D721Med (cell line): ENCODE measurements at regions not wholly inside any gene's neighbourhood (a gene's known extent, or its start where the extent isn't known, plus 50 kb on each side); places are given as distances from the start of the nearest gene placed in this dataset.
A peak's percentile ranks its signal among the peaks of the same experiment; 100 is the strongest.

Source experiments
- DNase-seq: peaks from one replicate; pipeline ENCODE4 v3.0.0; 2011; ENCODE audit warnings: low spot score; ENCODE audit not compliant: insufficient read length
- FAIRE-seq: peaks from 2 replicates; lab custom pipeline; 2011; peaks lifted over from hg19 to GRCh38; lab: Jason Lieb, UNC
- TF ChIP-seq, protein P1 (sequence below): IDR thresholded peaks from 2 replicates; pipeline ENCODE4 v1.5.1; 2012; ENCODE audit warnings: mild to moderate bottlenecking, control low read depth; ENCODE audit not compliant: insufficient read depth; ENCODE audit errors: missing control alignments

DNA sequence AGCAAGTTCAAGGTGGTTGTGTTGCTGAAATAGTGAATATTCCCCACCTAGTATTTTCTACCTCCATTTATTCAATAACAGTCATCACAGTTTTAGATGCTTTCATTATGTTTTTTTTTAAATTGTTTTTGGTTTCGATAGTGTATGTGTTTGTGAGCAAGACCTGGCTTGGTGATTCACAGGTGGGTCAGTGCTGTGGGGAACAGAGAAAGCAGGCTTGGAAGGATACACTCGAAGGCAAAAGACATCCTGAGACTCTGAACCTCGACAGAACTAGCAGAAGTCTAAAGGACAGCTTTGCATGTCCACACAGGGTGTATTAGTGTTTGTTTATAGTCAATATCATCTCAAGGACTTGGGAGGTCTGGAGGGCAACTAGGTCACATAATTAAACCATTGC is 551.5 kb downstream of the RIT2 start:
- no peak for FAIRE-seq
- TF ChIP-seq, protein P1, sequence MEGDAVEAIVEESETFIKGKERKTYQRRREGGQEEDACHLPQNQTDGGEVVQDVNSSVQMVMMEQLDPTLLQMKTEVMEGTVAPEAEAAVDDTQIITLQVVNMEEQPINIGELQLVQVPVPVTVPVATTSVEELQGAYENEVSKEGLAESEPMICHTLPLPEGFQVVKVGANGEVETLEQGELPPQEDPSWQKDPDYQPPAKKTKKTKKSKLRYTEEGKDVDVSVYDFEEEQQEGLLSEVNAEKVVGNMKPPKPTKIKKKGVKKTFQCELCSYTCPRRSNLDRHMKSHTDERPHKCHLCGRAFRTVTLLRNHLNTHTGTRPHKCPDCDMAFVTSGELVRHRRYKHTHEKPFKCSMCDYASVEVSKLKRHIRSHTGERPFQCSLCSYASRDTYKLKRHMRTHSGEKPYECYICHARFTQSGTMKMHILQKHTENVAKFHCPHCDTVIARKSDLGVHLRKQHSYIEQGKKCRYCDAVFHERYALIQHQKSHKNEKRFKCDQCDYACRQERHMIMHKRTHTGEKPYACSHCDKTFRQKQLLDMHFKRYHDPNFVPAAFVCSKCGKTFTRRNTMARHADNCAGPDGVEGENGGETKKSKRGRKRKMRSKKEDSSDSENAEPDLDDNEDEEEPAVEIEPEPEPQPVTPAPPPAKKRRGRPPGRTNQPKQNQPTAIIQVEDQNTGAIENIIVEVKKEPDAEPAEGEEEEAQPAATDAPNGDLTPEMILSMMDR: no peak
- no peak for DNase-seq

DNA sequence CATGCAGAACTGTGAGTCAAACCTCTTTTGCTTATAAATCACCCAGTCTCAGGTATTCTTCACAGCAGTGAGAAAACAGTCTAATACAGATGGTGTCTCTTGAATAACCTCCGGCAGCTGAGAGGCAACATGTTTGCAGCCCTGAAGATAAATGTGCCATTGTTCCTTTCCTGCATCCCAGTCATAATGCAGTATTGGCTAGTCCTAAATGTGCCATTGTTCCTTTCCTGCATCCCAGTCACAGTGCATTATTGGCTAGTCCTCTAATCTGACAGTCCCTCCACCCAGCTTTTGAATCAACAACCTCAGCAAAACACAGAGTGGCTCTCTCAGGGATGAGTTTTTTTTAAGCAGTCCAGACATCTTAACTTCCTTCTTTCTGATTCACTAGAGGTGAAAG is 550.7 kb downstream of the RIT2 start:
- peak; percentile 70 for FAIRE-seq
- TF ChIP-seq, protein P1: no peak
- DNase-seq: no peak

DNA sequence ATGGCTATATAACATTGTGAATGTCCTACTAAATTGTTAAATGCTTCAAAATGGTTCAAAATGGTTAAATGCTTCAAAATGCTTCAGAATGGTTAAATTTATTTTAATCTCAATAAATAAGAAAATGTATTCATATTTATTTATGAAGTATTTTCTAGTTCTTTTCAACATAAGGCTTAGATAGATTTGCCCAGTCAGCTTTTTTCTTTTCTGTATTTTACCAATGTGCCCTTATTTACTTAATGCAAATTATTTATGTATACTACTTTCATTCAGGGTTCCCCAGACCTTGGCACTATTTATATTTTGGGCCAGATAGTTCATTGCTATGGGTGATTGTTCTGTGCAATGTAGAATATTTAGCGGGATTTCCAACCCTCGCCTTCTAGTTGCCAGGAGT is 546.7 kb downstream of the RIT2 start:
- FAIRE-seq: no peak
- TF ChIP-seq, protein P1: no peak

DNA sequence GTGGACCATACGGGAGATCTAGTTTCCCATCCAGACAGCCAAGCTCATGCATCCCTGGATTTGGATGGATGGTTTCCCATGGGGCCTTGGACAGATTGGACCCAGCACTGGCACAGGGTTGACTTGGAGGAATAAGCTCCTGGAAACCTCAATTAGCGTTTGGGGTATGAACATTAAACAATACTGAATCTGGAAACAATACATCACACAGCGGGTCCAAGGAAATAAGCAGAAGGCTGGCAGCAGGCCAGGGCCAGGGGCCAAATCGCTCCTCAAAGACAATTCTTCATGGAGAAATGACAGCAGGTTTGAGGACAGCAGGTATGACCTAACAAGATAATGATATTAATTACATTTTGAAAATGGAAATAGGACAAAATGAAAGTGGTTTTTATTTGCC is 540.6 kb downstream of the RIT2 start:
- FAIRE-seq: no peak
- TF ChIP-seq, protein P1: no peak
- no peak for DNase-seq

More for the DNA sequence above, 546.7 kb downstream of the RIT2 start:
- DNase-seq: no peak

DNA sequence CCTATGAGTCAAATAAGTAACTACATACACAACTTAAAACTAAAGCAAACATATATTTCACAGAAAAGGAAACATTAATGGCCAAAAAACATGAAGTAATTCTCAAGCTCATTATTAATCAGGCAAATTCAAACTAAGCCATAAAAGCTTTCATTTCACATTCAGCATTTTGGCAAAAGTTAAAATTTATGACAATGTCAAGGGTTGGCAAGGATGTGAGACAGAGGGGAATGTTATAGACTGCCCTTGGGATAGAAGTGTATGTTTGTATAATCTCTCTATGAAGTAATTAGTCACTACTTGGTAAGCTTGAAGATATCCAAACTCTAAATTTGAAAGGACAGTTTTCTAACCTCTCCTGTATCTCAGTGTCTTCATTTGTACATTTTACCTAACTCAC is 539.4 kb downstream of the RIT2 start:
- FAIRE-seq (peak; percentile 95), DNase-seq (no peak)
- TF ChIP-seq, protein P1: no peak

DNA sequence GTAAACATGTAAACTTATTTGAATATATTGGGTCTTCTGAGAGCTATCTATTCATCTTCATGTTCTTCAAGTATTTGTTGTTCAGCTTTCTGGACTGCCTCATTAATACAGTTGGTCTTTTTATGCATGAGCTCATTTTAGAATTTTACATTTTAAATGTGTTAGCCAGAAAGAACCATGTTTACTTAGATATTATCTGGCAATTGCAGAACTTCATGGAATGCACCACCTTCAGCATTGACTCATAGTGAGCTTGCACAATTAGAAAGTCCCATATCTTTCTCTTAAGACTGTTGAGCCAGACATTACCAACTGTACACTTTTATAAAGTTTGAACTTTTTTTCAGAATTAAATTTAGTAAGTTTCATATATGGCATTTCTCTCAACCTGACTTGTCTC is 536.7 kb downstream of the RIT2 start:
- FAIRE-seq: peak; percentile 41
- TF ChIP-seq, protein P1: no peak
- no peak for DNase-seq

DNA sequence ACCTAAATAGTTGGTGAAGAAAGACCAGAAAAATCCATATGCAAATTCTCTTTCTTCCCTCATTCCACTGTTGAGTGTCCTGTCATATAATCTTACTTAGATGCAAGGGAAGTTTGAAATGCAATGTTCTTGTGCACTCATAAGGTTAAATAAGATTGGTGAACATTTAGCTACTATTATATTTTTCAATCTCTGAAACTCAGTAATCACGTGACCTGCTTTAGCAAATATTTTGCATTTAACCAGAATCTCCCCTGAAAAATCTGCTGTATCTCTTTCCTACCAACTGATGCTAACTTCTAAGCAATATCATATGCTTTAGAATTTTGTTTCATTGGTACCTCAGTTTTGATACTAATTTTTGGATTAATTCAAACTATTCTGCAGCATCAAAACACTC is 533.2 kb downstream of the RIT2 start:
- TF ChIP-seq, protein P1: no peak
- FAIRE-seq: peak; percentile 90
- no peak for DNase-seq
